Kidney epithelial cell (primary cell): ENCODE measurements at regions not wholly inside any gene's neighbourhood (a gene's known extent, or its start where the extent isn't known, plus 50 kb on each side); places are given as distances from the start of the nearest gene placed in this dataset.

Source experiments
- DNase-seq: peaks from one replicate; pipeline ENCODE4 v3.0.0-alpha.2; 2010; ENCODE audit warnings: low read depth
- H3K27me3 ChIP-seq: 2 replicates; pipeline ENCODE4 v1.6.0; 2011; ENCODE audit warnings: low read length; ENCODE audit not compliant: control insufficient read depth, insufficient read depth
- H3K36me3 ChIP-seq: 2 replicates; pipeline ENCODE4 v1.5.1; 2011; ENCODE audit warnings: low read length; ENCODE audit not compliant: control insufficient read depth, insufficient read depth
- H3K4me3 ChIP-seq: 2 replicates; pipeline ENCODE4 v1.5.1; 2011; ENCODE audit warnings: low read depth, mild to moderate bottlenecking, control low read depth, low read length
- TF ChIP-seq, protein P1 (sequence below): IDR thresholded peaks from 2 replicates; pipeline ENCODE4 v1.5.1; 2011; ENCODE audit warnings: mild to moderate bottlenecking, moderate library complexity, low read length, control low read depth, inconsistent platforms; ENCODE audit not compliant: insufficient read depth, poor library complexity, severe bottlenecking

DNA sequence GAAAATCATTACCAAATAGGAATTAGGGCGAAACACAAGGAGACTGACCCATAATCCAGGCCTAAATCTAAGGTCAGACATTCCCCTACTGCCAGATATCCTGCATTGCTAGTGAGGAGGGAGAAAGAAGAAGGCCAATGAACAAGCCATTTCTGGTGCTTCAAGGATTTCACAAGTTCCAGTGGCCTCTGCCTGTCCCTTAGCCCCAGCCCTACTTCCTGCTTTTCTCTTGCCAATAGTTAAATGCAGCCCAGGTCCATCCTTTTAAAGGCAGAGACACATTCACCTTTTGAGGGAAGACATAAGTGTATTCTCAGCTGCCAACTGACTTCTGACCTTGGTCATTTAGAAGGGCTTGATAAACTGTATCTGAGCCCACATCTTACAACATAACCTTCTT is 135.8 kb downstream of the ZNF621 start:
- H3K36me3 ChIP-seq: no peaks in the 10 kb centered on the region
- no peak for DNase-seq
- no peaks in the 10 kb centered on the region for H3K27me3 ChIP-seq
- no peak overlapping the region for H3K4me3 ChIP-seq
- TF ChIP-seq, protein P1, sequence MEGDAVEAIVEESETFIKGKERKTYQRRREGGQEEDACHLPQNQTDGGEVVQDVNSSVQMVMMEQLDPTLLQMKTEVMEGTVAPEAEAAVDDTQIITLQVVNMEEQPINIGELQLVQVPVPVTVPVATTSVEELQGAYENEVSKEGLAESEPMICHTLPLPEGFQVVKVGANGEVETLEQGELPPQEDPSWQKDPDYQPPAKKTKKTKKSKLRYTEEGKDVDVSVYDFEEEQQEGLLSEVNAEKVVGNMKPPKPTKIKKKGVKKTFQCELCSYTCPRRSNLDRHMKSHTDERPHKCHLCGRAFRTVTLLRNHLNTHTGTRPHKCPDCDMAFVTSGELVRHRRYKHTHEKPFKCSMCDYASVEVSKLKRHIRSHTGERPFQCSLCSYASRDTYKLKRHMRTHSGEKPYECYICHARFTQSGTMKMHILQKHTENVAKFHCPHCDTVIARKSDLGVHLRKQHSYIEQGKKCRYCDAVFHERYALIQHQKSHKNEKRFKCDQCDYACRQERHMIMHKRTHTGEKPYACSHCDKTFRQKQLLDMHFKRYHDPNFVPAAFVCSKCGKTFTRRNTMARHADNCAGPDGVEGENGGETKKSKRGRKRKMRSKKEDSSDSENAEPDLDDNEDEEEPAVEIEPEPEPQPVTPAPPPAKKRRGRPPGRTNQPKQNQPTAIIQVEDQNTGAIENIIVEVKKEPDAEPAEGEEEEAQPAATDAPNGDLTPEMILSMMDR: no peak

DNA sequence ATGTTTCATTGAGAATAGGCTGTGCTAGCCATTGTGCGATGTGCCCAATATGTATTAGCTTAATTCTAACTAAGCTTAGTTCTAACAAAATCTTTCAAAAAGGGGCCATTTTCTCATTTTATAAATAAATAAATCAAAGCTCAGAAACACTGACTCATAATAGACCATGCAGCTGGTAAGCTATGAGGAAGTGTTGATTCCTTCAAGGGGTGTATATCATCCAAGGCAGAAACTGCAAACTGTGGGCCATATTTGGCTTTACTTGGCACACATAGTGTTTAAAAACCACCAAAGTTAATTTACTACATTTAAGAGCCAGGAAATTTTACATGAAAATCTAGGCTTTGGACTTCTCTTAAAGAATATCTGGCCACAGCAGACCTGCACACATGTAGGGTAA is 136.5 kb downstream of the ZNF621 start:
- Histone ChIP-seq H3K36me3 (no peaks in the 10 kb centered on the region), H3K4me3 (no peak overlapping the region), H3K27me3 (no peaks in the 10 kb centered on the region)
- TF ChIP-seq, protein P1: no peak
- no peak for DNase-seq

DNA sequence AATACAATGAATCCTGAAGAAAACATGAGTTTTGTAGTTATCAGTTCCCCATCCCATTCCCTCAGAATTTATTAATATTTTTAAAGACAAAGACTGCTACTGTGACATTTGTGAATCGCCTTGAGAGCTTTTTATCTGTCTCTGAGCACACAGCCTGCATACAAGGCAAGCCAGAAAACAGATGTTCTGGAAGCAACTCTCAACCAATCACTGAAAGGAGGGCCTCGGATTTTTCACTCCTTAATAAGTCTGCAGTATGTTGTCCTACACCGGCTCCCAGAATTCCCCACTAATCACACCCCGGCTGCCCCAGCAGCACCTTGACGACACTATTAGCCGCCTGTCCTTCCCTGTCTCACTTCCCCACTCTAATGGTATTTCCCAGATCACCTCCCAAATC is 138.5 kb downstream of the ZNF621 start:
- H3K4me3 ChIP-seq: no peak overlapping the region
- no peaks in the 10 kb centered on the region for H3K27me3 ChIP-seq
- TF ChIP-seq, protein P1: no peak
- no peak for DNase-seq
- H3K36me3 ChIP-seq: no peaks in the 10 kb centered on the region

DNA sequence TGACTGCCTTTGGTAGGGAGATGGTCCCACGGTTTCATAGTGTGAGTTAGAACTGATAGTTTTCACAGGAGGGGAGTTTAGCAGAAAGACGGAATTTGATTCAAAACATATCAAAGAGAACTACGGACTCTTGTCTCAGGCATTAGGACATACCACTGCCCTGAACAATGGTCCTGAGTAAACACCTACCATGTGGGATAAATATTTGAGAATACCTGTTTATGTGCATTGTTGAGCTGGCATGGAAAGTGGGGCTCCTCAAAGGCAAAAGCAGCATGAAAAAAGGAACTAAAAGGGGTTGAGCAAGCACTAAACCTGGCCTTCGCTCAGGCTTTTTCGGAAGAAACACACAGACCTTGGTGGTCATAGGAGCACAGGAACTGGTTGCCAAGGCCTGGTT is 144.4 kb downstream of the ZNF621 start:
- Histone ChIP-seq H3K36me3 (no peaks in the 10 kb centered on the region), H3K27me3 (no peaks in the 10 kb centered on the region), H3K4me3 (no peak overlapping the region)
- DNase-seq: no peak
- TF ChIP-seq, protein P1: no peak

DNA sequence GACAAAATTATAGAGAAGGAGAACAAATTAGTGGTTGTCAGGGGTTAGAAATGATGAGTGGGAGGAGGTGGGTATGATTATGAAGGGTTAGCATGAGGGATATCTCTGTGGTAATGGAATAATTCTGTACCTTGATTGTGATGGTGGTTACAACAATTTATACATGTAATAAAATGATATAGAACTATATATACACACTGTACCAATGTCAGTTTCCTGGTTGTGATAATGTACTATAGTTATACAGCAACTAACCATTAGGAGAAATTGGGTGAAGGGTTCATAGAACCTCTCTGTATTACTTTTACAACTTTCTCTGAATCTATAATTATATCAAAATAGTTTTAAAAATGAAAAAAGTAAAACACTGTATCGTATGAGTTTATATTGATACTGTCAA is 148.1 kb downstream of the ZNF621 start:
- Histone ChIP-seq H3K27me3 (no peaks in the 10 kb centered on the region), H3K4me3 (no peak overlapping the region), H3K36me3 (no peaks in the 10 kb centered on the region)
- TF ChIP-seq, protein P1: no peak
- no peak for DNase-seq

DNA sequence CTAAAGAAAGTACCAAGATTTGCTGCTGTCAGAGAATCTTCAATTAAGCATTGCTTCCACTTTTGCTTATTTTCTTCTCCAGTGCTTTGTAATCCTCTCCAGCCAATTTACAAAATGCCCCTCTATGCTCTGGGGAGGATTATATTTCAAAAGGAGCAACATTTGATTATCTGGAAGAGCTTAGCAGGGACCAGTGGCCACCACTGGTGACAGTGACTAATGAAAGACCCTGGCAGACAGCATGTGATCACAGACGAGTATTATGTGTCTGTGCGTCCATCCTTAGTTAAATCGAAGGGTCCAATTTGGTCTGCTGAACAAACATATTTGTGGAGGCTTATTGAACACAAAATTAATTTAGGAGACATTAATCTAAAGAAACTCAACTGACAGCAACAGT is 152.6 kb downstream of the ZNF621 start:
- TF ChIP-seq, protein P1: no peak
- no peak for DNase-seq
- Histone ChIP-seq H3K36me3 (no peaks in the 10 kb centered on the region), H3K27me3 (no peaks in the 10 kb centered on the region), H3K4me3 (no peak overlapping the region)
